ENCODE measurements at regions not wholly inside any gene's neighbourhood (a gene's known extent, or its start where the extent isn't known, plus 50 kb on each side); places are given as distances from the start of the nearest gene placed in this dataset.
A peak's percentile ranks its signal among the peaks of the same experiment; 100 is the strongest.
"Not testable (repeated sequence)": the region's sequence is repeated elsewhere in the genome, so short reads cannot be mapped to it uniquely, and the experiment has no call there.

GRCh38 chr14:34093883-34094282 is 143.0 kb upstream of the EGLN3 start:
- Histone ChIP-seq H3K9me3 (ENCODE audit: control insufficient read depth, low read length) (no peaks in the 10 kb centered on the region), H3K4me1 (ENCODE audit: control insufficient read depth, insufficient read depth, low read length) (no peaks in the 10 kb centered on the region), H3K4me3 (ENCODE audit: low read length) (no peak overlapping the region), H3K27ac (ENCODE audit: low read length) (no peak overlapping the region), H3K27me3 (ENCODE audit: control insufficient read depth, insufficient read depth) (no peaks in the 10 kb centered on the region)
- DNase-seq = no peak
- 90% methylated on average over 3 of the region's 3 CpGs for WGBS
- ATAC-seq = no peak
- intact Hi-C loops (cut with DNase I) = no loop called here

GRCh38 chr14:34090451-34090850 is 139.6 kb upstream of the EGLN3 start:
- ATAC-seq = no peak
- Histone ChIP-seq H3K27ac (ENCODE audit: low read length) (no peak overlapping the region), H3K27me3 (ENCODE audit: control insufficient read depth, insufficient read depth) (no peaks in the 10 kb centered on the region), H3K9me3 (ENCODE audit: control insufficient read depth, low read length) (no peaks in the 10 kb centered on the region), H3K4me3 (ENCODE audit: low read length) (no peak overlapping the region), H3K4me1 (ENCODE audit: control insufficient read depth, insufficient read depth, low read length) (no peaks in the 10 kb centered on the region)
- intact Hi-C loops (cut with DNase I) = no loop called here
- DNase-seq = no peak

- intact Hi-C loops (cut with DNase I) = no loop called here
- DNase-seq = no peak
- H3K27me3 ChIP-seq (ENCODE audit: control insufficient read depth, insufficient read depth) = no peaks in the 10 kb centered on the region
- no peak overlapping the region for H3K27ac ChIP-seq (ENCODE audit: low read length)
- no peak overlapping the region for H3K4me3 ChIP-seq (ENCODE audit: low read length)
- WGBS = 28% methylated on average over 2 of the region's 2 CpGs
- no peaks in the 10 kb centered on the region for H3K4me1 ChIP-seq (ENCODE audit: control insufficient read depth, insufficient read depth, low read length)
- no peaks in the 10 kb centered on the region for H3K9me3 ChIP-seq (ENCODE audit: control insufficient read depth, low read length)
- no peak for ATAC-seq
Measured at GRCh38 chr14:34088914-34089313, 138.0 kb upstream of the EGLN3 start.

- WGBS = 95% methylated on average over 3 of the region's 3 CpGs
- no peaks in the 10 kb centered on the region for H3K27me3 ChIP-seq (ENCODE audit: control insufficient read depth, insufficient read depth)
- no peaks in the 10 kb centered on the region for H3K4me1 ChIP-seq (ENCODE audit: control insufficient read depth, insufficient read depth, low read length)
- no peak for DNase-seq
- no peaks in the 10 kb centered on the region for H3K9me3 ChIP-seq (ENCODE audit: control insufficient read depth, low read length)
- ATAC-seq = no peak
- no peak overlapping the region for H3K4me3 ChIP-seq (ENCODE audit: low read length)
- H3K27ac ChIP-seq (ENCODE audit: low read length) = no peak overlapping the region
- intact Hi-C loops (cut with DNase I) = no loop called here
Measured at GRCh38 chr14:34087571-34087970, 136.7 kb upstream of the EGLN3 start.

GRCh38 chr14:34086223-34086757 is 135.4 kb upstream of the EGLN3 start:
- intact Hi-C loops (cut with DNase I) = no loop called here
- Histone ChIP-seq H3K27me3 (ENCODE audit: control insufficient read depth, insufficient read depth) (no peaks in the 10 kb centered on the region), H3K27ac (ENCODE audit: low read length) (no peak overlapping the region), H3K4me3 (ENCODE audit: low read length) (no peak overlapping the region), H3K4me1 (ENCODE audit: control insufficient read depth, insufficient read depth, low read length) (peaks cover 3% of the 10 kb centered on the region), H3K9me3 (ENCODE audit: control insufficient read depth, low read length) (no peaks in the 10 kb centered on the region)
- no peak for DNase-seq
- 98% methylated on average over 2 of the region's 2 CpGs for WGBS
- no peak for ATAC-seq

- peaks cover 3% of the 10 kb centered on the region for H3K4me1 ChIP-seq (ENCODE audit: control insufficient read depth, insufficient read depth, low read length)
- intact Hi-C loops (cut with DNase I) = no loop called here
- no peaks in the 10 kb centered on the region for H3K9me3 ChIP-seq (ENCODE audit: control insufficient read depth, low read length)
- DNase-seq (no peak), ATAC-seq (no peak)
- H3K27me3 ChIP-seq (ENCODE audit: control insufficient read depth, insufficient read depth) = no peaks in the 10 kb centered on the region
- no peak overlapping the region for H3K27ac ChIP-seq (ENCODE audit: low read length)
- H3K4me3 ChIP-seq (ENCODE audit: low read length) = no peak overlapping the region
- 88% methylated on average over 1 of the region's 1 CpG for WGBS
Measured at GRCh38 chr14:34085695-34086094, 134.8 kb upstream of the EGLN3 start.

- WGBS = 43% methylated on average over 6 of the region's 6 CpGs
- Histone ChIP-seq H3K27me3 (ENCODE audit: control insufficient read depth, insufficient read depth) (no peaks in the 10 kb centered on the region), H3K4me1 (ENCODE audit: control insufficient read depth, insufficient read depth, low read length) (peaks cover 5% of the 10 kb centered on the region), H3K27ac (ENCODE audit: low read length) (peak overlapping the region; percentile 99), H3K9me3 (ENCODE audit: control insufficient read depth, low read length) (no peaks in the 10 kb centered on the region), H3K4me3 (ENCODE audit: low read length) (no peak overlapping the region)
- DNase-seq (no peak), ATAC-seq (peak; percentile 52 to 77)
- intact Hi-C loops (cut with DNase I) = no loop called here
Measured at GRCh38 chr14:34081576-34082136, 130.8 kb upstream of the EGLN3 start.

- H3K4me3 ChIP-seq (ENCODE audit: low read length) = no peak overlapping the region
- no peaks in the 10 kb centered on the region for H3K27me3 ChIP-seq (ENCODE audit: control insufficient read depth, insufficient read depth)
- intact Hi-C loops (cut with DNase I) = no loop called here
- DNase-seq = peak in 1 of 3 donors; percentile 48
- peak overlapping the region; percentile 99 for H3K27ac ChIP-seq (ENCODE audit: low read length)
- no peaks in the 10 kb centered on the region for H3K9me3 ChIP-seq (ENCODE audit: control insufficient read depth, low read length)
- WGBS = 41% methylated on average over 7 of the region's 7 CpGs
- peak; percentile 92 to 94 for ATAC-seq
- peaks cover 5% of the 10 kb centered on the region for H3K4me1 ChIP-seq (ENCODE audit: control insufficient read depth, insufficient read depth, low read length)
Measured at GRCh38 chr14:34081101-34081575, 130.3 kb upstream of the EGLN3 start.

- over 99% methylated on average over 2 of the region's 4 CpGs for WGBS
- not testable (repeated sequence) for ATAC-seq
Measured at GRCh38 chr14:34079643-34080042, 128.8 kb upstream of the EGLN3 start.

GRCh38 chr14:34078117-34078743 is 127.4 kb upstream of the EGLN3 start:
- H3K27ac ChIP-seq (ENCODE audit: low read length) = no peak overlapping the region
- DNase-seq (no peak), ATAC-seq (no peak)
- H3K4me1 ChIP-seq (ENCODE audit: control insufficient read depth, insufficient read depth, low read length) = peaks cover 5% of the 10 kb centered on the region
- H3K9me3 ChIP-seq (ENCODE audit: control insufficient read depth, low read length) = no peaks in the 10 kb centered on the region
- H3K4me3 ChIP-seq (ENCODE audit: low read length) = no peak overlapping the region
- 73% methylated on average over 12 of the region's 12 CpGs for WGBS
- intact Hi-C loops (cut with DNase I) = no loop called here
- H3K27me3 ChIP-seq (ENCODE audit: control insufficient read depth, insufficient read depth) = no peaks in the 10 kb centered on the region

More at GRCh38 chr14:34079643-34080042, 128.8 kb upstream of the EGLN3 start:
- H3K4me1 ChIP-seq (ENCODE audit: control insufficient read depth, insufficient read depth, low read length); H3K9me3 ChIP-seq (ENCODE audit: control insufficient read depth, low read length); intact Hi-C loops (cut with DNase I); DNase-seq; H3K4me3 ChIP-seq (ENCODE audit: low read length); H3K27ac ChIP-seq (ENCODE audit: low read length); H3K27me3 ChIP-seq (ENCODE audit: control insufficient read depth, insufficient read depth): not testable (repeated sequence)

GRCh38 chr14:34075826-34076225 is 125.0 kb upstream of the EGLN3 start:
- Histone ChIP-seq H3K27me3 (ENCODE audit: control insufficient read depth, insufficient read depth) (no peaks in the 10 kb centered on the region), H3K9me3 (ENCODE audit: control insufficient read depth, low read length) (no peaks in the 10 kb centered on the region), H3K27ac (ENCODE audit: low read length) (no peak overlapping the region), H3K4me3 (ENCODE audit: low read length) (no peak overlapping the region), H3K4me1 (ENCODE audit: control insufficient read depth, insufficient read depth, low read length) (peaks cover 2% of the 10 kb centered on the region)
- no peak for ATAC-seq
- 30% methylated on average over 1 of the region's 1 CpG for WGBS
- intact Hi-C loops (cut with DNase I) = no loop called here
- DNase-seq = no peak
